Pancreas (tissue), 10 donors: ENCODE measurements at regions not wholly inside any gene's neighbourhood (a gene's known extent, or its start where the extent isn't known, plus 50 kb on each side); places are given as distances from the start of the nearest gene placed in this dataset.

ENCODE experiments used
- ATAC-seq, 4 donors: fragments of 200-7000 bp; cut with Tn5 transposase; one replicate each; pipeline versions ENCODE4 v1.8.0 to v1.9.1; 2020; ENCODE audit warnings: mild to moderate bottlenecking in 4 of 4, moderate library complexity in 4 of 4
- DNase-seq, 6 donors: peaks; one replicate each; pipeline ENCODE4 v3.0.0-alpha.2; 2020
- FAIRE-seq: peaks from 2 replicates; lab custom pipeline; 2012; peaks lifted over from hg19 to GRCh38; lab: Jason Lieb, UNC
- H3K27ac ChIP-seq, 4 donors: fragments of 200-600 bp; sonication (generic); 1 replicate in 3 of 4; 2 replicates in 1 of 4; pipeline versions ENCODE4 v1.5.0 to v1.8.0; 2020
- H3K27me3 ChIP-seq, 4 donors: fragments of 200-600 bp; one replicate each; pipeline ENCODE4 v1.8.0; 2021
- H3K36me3 ChIP-seq, 3 donors: fragments of 200-600 bp; sonication (generic) in 1 of 3; one replicate each; pipeline versions ENCODE4 v1.5.0 to v1.8.0; 2020 to 2021
- H3K4me1 ChIP-seq, 3 donors: fragments of 200-600 bp; one replicate each; pipeline ENCODE4 v1.8.0; 2021
- H3K4me3 ChIP-seq, 4 donors: fragments of 200-600 bp; sonication (generic) in 2 of 4; one replicate each; pipeline versions ENCODE4 v1.5.0 to v1.8.0; 2020 to 2021
- H3K9me3 ChIP-seq, 4 donors: fragments of 200-600 bp; one replicate each; pipeline ENCODE4 v1.8.0; 2021
- CTCF ChIP-seq, 4 donors: fragments of 200-600 bp; sonication (generic) in 3 of 4; IDR thresholded peaks; one replicate each; pipeline versions ENCODE4 v1.5.0 to v1.8.0; 2021; ENCODE audit warnings: antibody characterized with exemption in 4 of 4
- WGBS, 2 donors: extraction: QIAGEN DNeasy Blood & Tissue Kit; methylation state at CpG; one replicate each; pipeline ENCODE4 v1.1.7; 2013; 5-methylcytosine and 5-hydroxymethylcytosine counted together
- intact Hi-C, 3 donors: fragments of 100-400 bp; cut with DNase I; formaldehyde crosslinking; loops; one replicate each; pipeline versions ENCODE4 v1.11.1 to v1.14.2; 2022
- microRNA-seq, 2 donors: library from miRNA; unstranded; fragments of <30 nt; microRNA quantifications; one replicate each; pipeline versions ENCODE4 to v1.1.0, GENCODE V29; 2019 to 2020
- donor health status: healthy with polysubstance abuse.
- donor health status: DM: no; HTN: no; CAD: no; lungs with moderate emphysema.
- donor health status: DM: no; HTN: no; CAD: no.
- donor health status: control.
- donor health status: control.
- donor health status: Bipolar disorder and iron deficiency.
- donor health status: DM: yes; HTN: yes; CAD: no.
- donor health status: DM: no; HTN: no; CAD: no.
- donor health status: DM: no; HTN: no; CAD: no.
- donor health status: DM: yes; HTN: yes; CAD: no.

GRCh38 chr4:170162416-170162815, 72.7 kb upstream of the AADAT start:
- ATAC-seq (no peak), DNase-seq (no peak), FAIRE-seq (no peak)
- intact Hi-C loops: no loop called here
- H3K9me3 ChIP-seq: no peaks in the 10 kb centered on the region
- H3K36me3 ChIP-seq: no peaks in the 10 kb centered on the region
- no peak overlapping the region for H3K27ac ChIP-seq
- no peaks in the 10 kb centered on the region for H3K27me3 ChIP-seq
- H3K4me1 ChIP-seq: no peaks in the 10 kb centered on the region
- H3K4me3 ChIP-seq: no peak overlapping the region
- TF ChIP-seq CTCF (IDR thresholded peaks at IDR 0.05): no peak

- no peak overlapping the region for H3K4me3 ChIP-seq
- H3K27ac ChIP-seq: no peak overlapping the region
- DNase-seq (no peak), ATAC-seq (no peak), FAIRE-seq (no peak)
- H3K9me3 ChIP-seq: no peaks in the 10 kb centered on the region
- TF ChIP-seq CTCF (IDR thresholded peaks at IDR 0.05): no peak
- no peaks in the 10 kb centered on the region for H3K36me3 ChIP-seq
- H3K4me1 ChIP-seq: no peaks in the 10 kb centered on the region
- no peaks in the 10 kb centered on the region for H3K27me3 ChIP-seq
- intact Hi-C loops: no loop called here
Measured at GRCh38 chr4:170157670-170158069, 67.9 kb upstream of the AADAT start.

- TF ChIP-seq CTCF (IDR thresholded peaks at IDR 0.05): no peak
- Histone ChIP-seq H3K27ac (no peak overlapping the region), H3K36me3 (no peaks in the 10 kb centered on the region), H3K27me3 (no peaks in the 10 kb centered on the region), H3K4me3 (no peak overlapping the region), H3K9me3 (no peaks in the 10 kb centered on the region), H3K4me1 (no peaks in the 10 kb centered on the region)
- WGBS, 2 donors: 43 to 56% methylated on average over 1 of the region's 1 CpG
- DNase-seq (no peak), ATAC-seq (no peak), FAIRE-seq (no peak)
- intact Hi-C loops: no loop called here
Measured at GRCh38 chr4:170145120-170145519, 55.4 kb upstream of the AADAT start.

- 63 to 66% methylated on average over 4 of the region's 4 CpGs for WGBS, 2 donors
- no peak for ATAC-seq
- Histone ChIP-seq H3K36me3 (no peaks in the 10 kb centered on the region), H3K4me3 (no peak overlapping the region), H3K9me3 (no peaks in the 10 kb centered on the region), H3K27me3 (no peaks in the 10 kb centered on the region), H3K27ac (no peak overlapping the region), H3K4me1 (no peaks in the 10 kb centered on the region)
- FAIRE-seq: no peak
- intact Hi-C loops: no loop called here
- no peak for DNase-seq
- TF ChIP-seq CTCF (IDR thresholded peaks at IDR 0.05): no peak
Measured at GRCh38 chr4:170139764-170140163, 50.0 kb upstream of the AADAT start.

Small RNA genes lying in the stretch of these regions (microRNA-seq; reads per million reads assigned to microRNA genes)
- gene MIR6082: 0 reads per million in 2 donors
